H1 (cell line): ENCODE measurements at regions not wholly inside any gene's neighbourhood (a gene's known extent, or its start where the extent isn't known, plus 50 kb on each side); places are given as distances from the start of the nearest gene placed in this dataset.

Experiments
- CTCF ChIA-PET: fragments of 300-600 bp; sonication (Branson Sonifier 250); formaldehyde crosslinking; loops from one replicate; lab custom pipeline; 2021; ENCODE audit not compliant: partially characterized antibody; lab: Charles Lee
- POLR2A ChIA-PET: fragments of 300-600 bp; sonication (Branson Sonifier 250); formaldehyde crosslinking; loops from one replicate; lab custom pipeline; 2021; ENCODE audit warnings: inconsistent platforms; ENCODE audit not compliant: partially characterized antibody; lab: Charles Lee
- DNase-seq, 2 experiments: peaks; one replicate each; pipeline versions ENCODE4 v3.0.0 to v3.0.0-alpha.2; 2010 to 2022; ENCODE audit warnings: low spot score in 2 of 2, low read depth in 1 of 2, mixed read lengths in 1 of 2
- FAIRE-seq: peaks from 2 replicates; lab custom pipeline; 2011; peaks lifted over from hg19 to GRCh38; lab: Jason Lieb, UNC
- H2AFZ ChIP-seq: 2 replicates; pipeline ENCODE4 v1.8.1; 2012; ENCODE audit warnings: low read length, inconsistent platforms
- H2AK5ac ChIP-seq: 2 replicates; pipeline ENCODE4 v1.6.1; 2013; ENCODE audit warnings: low read depth, low read length
- H2BK120ac ChIP-seq: replicated peaks from 2 replicates; pipeline ENCODE3; 2013; ENCODE audit warnings: low read depth, low read length, inconsistent platforms
- H2BK12ac ChIP-seq: 2 replicates; pipeline ENCODE4 v1.6.1; 2013; ENCODE audit warnings: low read depth, low read length
- H2BK15ac ChIP-seq: 2 replicates; pipeline ENCODE4 v1.6.1; 2013; ENCODE audit warnings: low read length
- H2BK20ac ChIP-seq: 2 replicates; pipeline ENCODE4 v1.6.1; 2013; ENCODE audit warnings: low read length
- H2BK5ac ChIP-seq: 2 replicates; pipeline ENCODE4 v1.6.1; 2013; ENCODE audit warnings: low read depth, low read length
- H3K14ac ChIP-seq: 2 replicates; pipeline ENCODE4 v1.6.1; 2013; ENCODE audit warnings: inconsistent platforms; ENCODE audit not compliant: insufficient read length
- H3K18ac ChIP-seq: 2 replicates; pipeline ENCODE4 v1.6.1; 2013; ENCODE audit warnings: low read length; ENCODE audit errors: extremely low read depth
- H3K23ac ChIP-seq: 2 replicates; pipeline ENCODE4 v1.6.1; 2013; ENCODE audit warnings: inconsistent platforms; ENCODE audit not compliant: insufficient read length
- H3K23me2 ChIP-seq: 2 replicates; pipeline ENCODE4 v1.6.1; 2013; ENCODE audit warnings: low read depth, low read length
- H3K27ac ChIP-seq: 2 replicates; pipeline ENCODE4 v1.6.1; 2011; ENCODE audit warnings: low read depth, low read length, inconsistent platforms
- H3K27me3 ChIP-seq, 4 experiments: replicated peaks in 1 of 4; 1 replicate in 1 of 4; 2 replicates in 3 of 4; pipeline versions ENCODE4 v1.6.1 to v1.8.1; 2011 to 2013; ENCODE audit warnings: low read length in 3 of 4, mild to moderate bottlenecking in 3 of 4, inconsistent platforms in 2 of 4, mixed read lengths in 2 of 4, moderate library complexity in 1 of 4; ENCODE audit not compliant: control insufficient read depth in 3 of 4, insufficient read depth in 3 of 4; ENCODE audit errors: extremely low read depth in 1 of 4
- H3K36me3 ChIP-seq, 4 experiments: 2 replicates each; pipeline versions ENCODE4 v1.6.1 to v1.8.1; 2011 to 2013; ENCODE audit warnings: mild to moderate bottlenecking in 4 of 4, low read length in 3 of 4, moderate library complexity in 2 of 4, control low read depth in 1 of 4, inconsistent platforms in 1 of 4; ENCODE audit not compliant: insufficient read depth in 4 of 4, control insufficient read depth in 2 of 4
- H3K4ac ChIP-seq: replicated peaks from 2 replicates; pipeline ENCODE3; 2013; ENCODE audit warnings: low read length, low read depth, mixed read lengths, inconsistent platforms; ENCODE audit not compliant: insufficient read length
- H3K4me1 ChIP-seq, 4 experiments: replicated peaks in 1 of 4; 1 replicate in 1 of 4; 2 replicates in 3 of 4; pipeline versions ENCODE4 v1.6.1 to v1.8.1; 2011 to 2013; ENCODE audit warnings: low read length in 3 of 4, inconsistent platforms in 2 of 4, mixed read lengths in 1 of 4; ENCODE audit not compliant: insufficient read depth in 4 of 4, control insufficient read depth in 3 of 4
- H3K4me2 ChIP-seq, 2 experiments: 2 replicates each; pipeline versions ENCODE4 v1.6.1 to v1.8.1; 2011 to 2013; ENCODE audit warnings: low read depth in 2 of 2, low read length in 2 of 2, control low read depth in 1 of 2, inconsistent platforms in 1 of 2, mild to moderate bottlenecking in 1 of 2; ENCODE audit not compliant: insufficient read depth in 1 of 2
- H3K4me3 ChIP-seq, 4 experiments: fragments of 200-600, 300-600 bp in 1 of 4; sonication (generic), shearing (Covaris generic), sonication (Bioruptor Twin) in 1 of 4; 2 replicates each; pipeline versions ENCODE4 v1.5.1 to v1.8.1; 2011 to 2016; ENCODE audit warnings: low read length in 4 of 4, low read depth in 3 of 4, control low read depth in 2 of 4, inconsistent platforms in 2 of 4, mild to moderate bottlenecking in 2 of 4, mixed read lengths in 1 of 4, moderate library complexity in 1 of 4; ENCODE audit not compliant: insufficient read depth in 2 of 4; ENCODE audit errors: extremely low read depth in 1 of 4
- H3K56ac ChIP-seq: replicated peaks from 2 replicates; pipeline ENCODE3; 2013; ENCODE audit warnings: low read depth, mild to moderate bottlenecking, mixed read lengths, low read length, inconsistent platforms; ENCODE audit not compliant: insufficient read length
- H3K79me1 ChIP-seq: 2 replicates; pipeline ENCODE4 v1.6.1; 2013; ENCODE audit warnings: low read depth, low read length, control low read depth
- H3K79me2 ChIP-seq, 2 experiments: 2 replicates each; pipeline versions ENCODE4 v1.6.1 to v1.8.1; 2012 to 2013; ENCODE audit warnings: low read length in 2 of 2, mild to moderate bottlenecking in 2 of 2, inconsistent platforms in 1 of 2; ENCODE audit not compliant: insufficient read depth in 2 of 2, control insufficient read depth in 1 of 2
- H3K9ac ChIP-seq, 4 experiments: replicated peaks in 1 of 4; 1 replicate in 1 of 4; 2 replicates in 3 of 4; pipeline versions ENCODE4 v1.6.1 to v1.8.1; 2011 to 2013; ENCODE audit warnings: low read depth in 3 of 4, low read length in 3 of 4, control low read depth in 2 of 4, mild to moderate bottlenecking in 2 of 4, moderate library complexity in 2 of 4, inconsistent platforms in 1 of 4; ENCODE audit errors: extremely low read depth in 1 of 4
- H3K9me3 ChIP-seq, 2 experiments: 2 replicates each; pipeline versions ENCODE4 v1.6.1 to v1.8.1; 2012 to 2013; ENCODE audit warnings: mild to moderate bottlenecking in 2 of 2, moderate library complexity in 2 of 2, control low read depth in 1 of 2, inconsistent platforms in 1 of 2, low read depth in 1 of 2, low read length in 1 of 2, mixed read lengths in 1 of 2; ENCODE audit not compliant: insufficient read depth in 2 of 2
- H4K20me1 ChIP-seq, 2 experiments: replicated peaks in 1 of 2; 2 replicates each; pipeline versions ENCODE3 to v1.8.1; 2011 to 2013; ENCODE audit warnings: inconsistent platforms in 2 of 2, low read length in 2 of 2, mild to moderate bottlenecking in 1 of 2; ENCODE audit not compliant: insufficient read depth in 2 of 2, control insufficient read depth in 1 of 2
- H4K5ac ChIP-seq: 2 replicates; pipeline ENCODE4 v1.6.1; 2013; ENCODE audit warnings: low read length, low read depth, mixed read lengths, inconsistent platforms; ENCODE audit not compliant: insufficient read length
- H4K8ac ChIP-seq: 2 replicates; pipeline ENCODE4 v1.8.0; 2013; ENCODE audit warnings: mild to moderate bottlenecking, moderate library complexity, low read length, inconsistent platforms; ENCODE audit not compliant: insufficient read depth; ENCODE audit errors: extremely low read depth
- H4K91ac ChIP-seq: replicated peaks from 2 replicates; pipeline ENCODE3; 2013; ENCODE audit warnings: low read length, mixed read lengths, inconsistent platforms; ENCODE audit not compliant: insufficient read length
- ASH2L ChIP-seq: fragments of 200-600, 300-600 bp; sonication (generic); IDR thresholded peaks from one replicate; pipeline ENCODE4 v1.7.1; 2017; ENCODE audit warnings: low read length
- ATF3 ChIP-seq: IDR thresholded peaks from 2 replicates; pipeline ENCODE4 v1.6.1; 2011; ENCODE audit warnings: low read depth, mild to moderate bottlenecking, low read length; ENCODE audit not compliant: insufficient read depth
- CHD1 ChIP-seq: IDR thresholded peaks from 2 replicates; pipeline ENCODE4 v1.6.1; 2012; ENCODE audit warnings: low read depth, low read length, improper control_type of control experiment
- ZNF274 ChIP-seq: IDR thresholded peaks from 2 replicates; pipeline ENCODE4 v1.7.0; 2012; ENCODE audit warnings: low read length, borderline replicate concordance; ENCODE audit errors: extremely low read depth

- no peak overlapping the region for H4K8ac ChIP-seq
- H3K4ac ChIP-seq, result no peak overlapping the region
- CTCF ChIA-PET, result interaction anchor here (0.6 kb wide), 1 partner anchor 479 kb away, joined by 3 read pairs; no protein-coding TSS in a partner anchor
- H3K4me2 ChIP-seq, result no peak overlapping the region
- POLR2A ChIA-PET, result no interaction called here
- FAIRE-seq, result no peak
- H3K79me1 ChIP-seq, result no peaks in the 10 kb centered on the region
- no peak overlapping the region for H3K14ac ChIP-seq
- no peak overlapping the region for H3K27ac ChIP-seq
- no peak overlapping the region for H2BK5ac ChIP-seq
- no peak overlapping the region for H2BK15ac ChIP-seq
- no peak overlapping the region for H3K4me3 ChIP-seq
- no peak overlapping the region for H3K18ac ChIP-seq
- H3K4me1 ChIP-seq, result no peaks in the 10 kb centered on the region
- no peaks in the 10 kb centered on the region for H3K79me2 ChIP-seq
- H2BK12ac ChIP-seq, result no peak overlapping the region
- H4K20me1 ChIP-seq, result no peaks in the 10 kb centered on the region
- H3K27me3 ChIP-seq, result no peaks in the 10 kb centered on the region
- no peaks in the 10 kb centered on the region for H3K9me3 ChIP-seq
- H3K23ac ChIP-seq, result no peak overlapping the region
- H2BK120ac ChIP-seq, result no peak overlapping the region
- H3K23me2 ChIP-seq, result no peaks in the 10 kb centered on the region
- H4K5ac ChIP-seq, result no peak overlapping the region
- H3K56ac ChIP-seq, result no peak overlapping the region
- no peak overlapping the region for H2AK5ac ChIP-seq
- no peak for TF ChIP-seq CHD1
- no peak for TF ChIP-seq ZNF274
- TF ChIP-seq ASH2L, result no peak
- no peak for TF ChIP-seq ATF3
- H2BK20ac ChIP-seq, result no peak overlapping the region
- DNase-seq, result no peak
- no peak overlapping the region for H3K9ac ChIP-seq
- H4K91ac ChIP-seq, result no peak overlapping the region
- no peaks in the 10 kb centered on the region for H3K36me3 ChIP-seq
- no peak overlapping the region for H2AFZ ChIP-seq
These were observed 164.4 kb downstream of the GIPC2 start for GRCh38 chr1:78210175-78210574.
